BE2C (cell line): ENCODE measurements at regions not wholly inside any gene's neighbourhood (a gene's known extent, or its start where the extent isn't known, plus 50 kb on each side); places are given as distances from the start of the nearest gene placed in this dataset.
"Not testable (repeated sequence)": the region's sequence is repeated elsewhere in the genome, so short reads cannot be mapped to it uniquely, and the experiment has no call there.

Experiments used
- DNase-seq: peaks from one replicate; pipeline ENCODE4 v3.0.0-alpha.2; 2020
- H3K27me3 ChIP-seq: fragments of 250-450 bp; sonication (Bioruptor Pico); 2 replicates; pipeline ENCODE4 v1.5.1; 2020; ENCODE audit warnings: mild to moderate bottlenecking
- H3K36me3 ChIP-seq: fragments of 250-450 bp; sonication (Bioruptor Pico); 2 replicates; pipeline ENCODE4 v1.5.1; 2020; ENCODE audit warnings: mild to moderate bottlenecking
- H3K4me1 ChIP-seq: fragments of 250-450 bp; sonication (Bioruptor Pico); 2 replicates; pipeline ENCODE4 v1.5.1; 2020
- H3K4me3 ChIP-seq: 2 replicates; pipeline ENCODE4 v1.5.1; 2011; ENCODE audit warnings: low read depth, low read length
- H3K9me3 ChIP-seq: fragments of 250-450 bp; sonication (Bioruptor Pico); 2 replicates; pipeline ENCODE4 v1.5.1; 2020
- CTCF ChIP-seq: IDR thresholded peaks from 2 replicates; pipeline ENCODE4 v1.5.1; 2012; ENCODE audit warnings: mild to moderate bottlenecking, low read depth, low read length

- Histone ChIP-seq H3K9me3 (no peaks in the 10 kb centered on the region), H3K27me3 (no peaks in the 10 kb centered on the region), H3K4me1 (no peaks in the 10 kb centered on the region), H3K36me3 (no peaks in the 10 kb centered on the region), H3K4me3 (no peak overlapping the region)
- no peak for TF ChIP-seq CTCF
- no peak for DNase-seq
Measured at GRCh38 chr6:4250645-4251044, 115.3 kb upstream of the ECI2 start.

- DNase-seq, H3K36me3 ChIP-seq, H3K9me3 ChIP-seq, H3K4me1 ChIP-seq, H3K27me3 ChIP-seq, H3K4me3 ChIP-seq: not testable (repeated sequence)
Measured at GRCh38 chr6:4243832-4244231, 108.5 kb upstream of the ECI2 start.

- no peak for TF ChIP-seq CTCF
- no peaks in the 10 kb centered on the region for H3K27me3 ChIP-seq
- no peaks in the 10 kb centered on the region for H3K36me3 ChIP-seq
- no peak overlapping the region for H3K4me3 ChIP-seq
- no peak for DNase-seq
- H3K9me3 ChIP-seq = no peaks in the 10 kb centered on the region; the same call in 1 of the 2 replicates
- no peaks in the 10 kb centered on the region for H3K4me1 ChIP-seq
Measured at GRCh38 chr6:4243237-4243636, 107.9 kb upstream of the ECI2 start.

- H3K36me3 ChIP-seq = no peaks in the 10 kb centered on the region
- H3K4me1 ChIP-seq = no peaks in the 10 kb centered on the region
- no peaks in the 10 kb centered on the region; the same call in 1 of the 2 replicates for H3K9me3 ChIP-seq
- H3K4me3 ChIP-seq = no peak overlapping the region
- TF ChIP-seq CTCF = no peak
- DNase-seq = no peak
- no peaks in the 10 kb centered on the region for H3K27me3 ChIP-seq
Measured at GRCh38 chr6:4242601-4243000, 107.2 kb upstream of the ECI2 start.

- no peaks in the 10 kb centered on the region for H3K4me1 ChIP-seq
- no peaks in the 10 kb centered on the region for H3K27me3 ChIP-seq
- H3K4me3 ChIP-seq = no peak overlapping the region
- DNase-seq = no peak
- TF ChIP-seq CTCF = no peak
- H3K36me3 ChIP-seq = no peaks in the 10 kb centered on the region
- H3K9me3 ChIP-seq = no peaks in the 10 kb centered on the region; the same call in 1 of the 2 replicates
Measured at GRCh38 chr6:4240148-4240547, 104.8 kb upstream of the ECI2 start.

- Histone ChIP-seq H3K36me3 (no peaks in the 10 kb centered on the region), H3K4me3 (no peak overlapping the region), H3K27me3 (no peaks in the 10 kb centered on the region), H3K4me1 (no peaks in the 10 kb centered on the region), H3K9me3 (no peaks in the 10 kb centered on the region)
- no peak for DNase-seq
- no peak for TF ChIP-seq CTCF
Measured at GRCh38 chr6:4225161-4225872, 89.9 kb upstream of the ECI2 start.
